GM19438 (cell line): ENCODE measurements at regions not wholly inside any gene's neighbourhood (a gene's known extent, or its start where the extent isn't known, plus 50 kb on each side); places are given as distances from the start of the nearest gene placed in this dataset.
"Not testable (repeated sequence)": the region's sequence is repeated elsewhere in the genome, so short reads cannot be mapped to it uniquely, and the experiment has no call there.

Source experiments
- ATAC-seq: cut with Tn5 transposase; IDR thresholded peaks from one replicate; pipeline ENCODE4 v1.9.1; 2021; ENCODE audit warnings: low read depth; ENCODE audit not compliant: unreplicated experiment

GRCh38 chr7:138169441-138169851, 93.2 kb downstream of the AKR1D1 start:
- ATAC-seq = no peak

- ATAC-seq = no peak
Measured at GRCh38 chr7:138170298-138170697, 94.0 kb downstream of the AKR1D1 start.

- peak; percentile 98 for ATAC-seq
Measured at GRCh38 chr7:138170959-138171703, 94.9 kb downstream of the AKR1D1 start.

- ATAC-seq = no peak
Measured at GRCh38 chr7:138173548-138173947, 97.3 kb downstream of the AKR1D1 start.

GRCh38 chr7:138176060-138176459, 99.8 kb downstream of the AKR1D1 start:
- ATAC-seq = no peak

- ATAC-seq = no peak
Measured at GRCh38 chr7:138184191-138184590, 107.9 kb downstream of the AKR1D1 start.

- ATAC-seq = no peak
Measured at GRCh38 chr7:138185132-138185908, 109.1 kb downstream of the AKR1D1 start.

GRCh38 chr7:138186951-138187351, 110.7 kb downstream of the AKR1D1 start:
- ATAC-seq = no peak

- ATAC-seq = no peak
Measured at GRCh38 chr7:138188290-138188858, 112.1 kb downstream of the AKR1D1 start.

GRCh38 chr7:138194567-138194966, 118.3 kb downstream of the AKR1D1 start:
- no peak for ATAC-seq

- no peak for ATAC-seq
Measured at GRCh38 chr7:138195151-138195571, 118.9 kb downstream of the AKR1D1 start.

- ATAC-seq = not testable (repeated sequence)
Measured at GRCh38 chr7:138196503-138196946, 120.3 kb downstream of the AKR1D1 start.

- ATAC-seq = no peak
Measured at GRCh38 chr7:138196971-138197896, 121.0 kb downstream of the AKR1D1 start.

GRCh38 chr7:138204285-138204981, 128.2 kb downstream of the AKR1D1 start:
- no peak for ATAC-seq

- no peak for ATAC-seq
Measured at GRCh38 chr7:138204982-138205298, 128.7 kb downstream of the AKR1D1 start.

GRCh38 chr7:138205614-138206150, 129.4 kb downstream of the AKR1D1 start:
- no peak for ATAC-seq

- ATAC-seq = no peak
Measured at GRCh38 chr7:138207555-138207971, 131.3 kb downstream of the AKR1D1 start.

- no peak for ATAC-seq
Measured at GRCh38 chr7:138208142-138208570, 131.9 kb downstream of the AKR1D1 start.

- no peak for ATAC-seq
Measured at GRCh38 chr7:138208864-138209263, 132.6 kb downstream of the AKR1D1 start.

- ATAC-seq = no peak
Measured at GRCh38 chr7:138212314-138212713, 136.1 kb downstream of the AKR1D1 start.
